OCI-M1 (cell line): ENCODE measurements at regions not wholly inside any gene's neighbourhood (a gene's known extent, or its start where the extent isn't known, plus 50 kb on each side); places are given as distances from the start of the nearest gene placed in this dataset.

Source experiments
- DNase-seq: peaks from one replicate; lab custom pipeline; 2025; lab: John Stamatoyannopoulos, UW

DNA sequence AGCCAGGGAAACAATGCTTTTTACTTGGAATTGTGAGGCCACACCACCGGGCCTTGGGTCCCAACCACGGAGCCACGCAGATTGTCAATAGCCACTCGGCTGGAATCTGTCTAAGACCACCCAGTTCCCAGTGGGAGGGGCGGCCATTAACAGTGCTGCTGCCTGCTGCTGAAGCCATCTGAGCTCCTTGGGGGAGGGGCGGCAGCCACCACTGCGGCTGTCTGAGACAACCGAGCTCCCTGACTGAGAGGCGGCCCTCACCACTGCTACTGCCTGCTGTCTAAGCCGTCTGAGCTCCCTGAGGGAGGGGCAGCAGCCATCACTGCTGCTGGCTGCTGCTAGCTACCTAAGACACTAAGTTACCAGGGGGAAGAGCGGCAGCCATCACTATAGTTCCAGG lies 64.3 kb downstream of the DMRTA2 start:
- DNase-seq, result no peak

DNA sequence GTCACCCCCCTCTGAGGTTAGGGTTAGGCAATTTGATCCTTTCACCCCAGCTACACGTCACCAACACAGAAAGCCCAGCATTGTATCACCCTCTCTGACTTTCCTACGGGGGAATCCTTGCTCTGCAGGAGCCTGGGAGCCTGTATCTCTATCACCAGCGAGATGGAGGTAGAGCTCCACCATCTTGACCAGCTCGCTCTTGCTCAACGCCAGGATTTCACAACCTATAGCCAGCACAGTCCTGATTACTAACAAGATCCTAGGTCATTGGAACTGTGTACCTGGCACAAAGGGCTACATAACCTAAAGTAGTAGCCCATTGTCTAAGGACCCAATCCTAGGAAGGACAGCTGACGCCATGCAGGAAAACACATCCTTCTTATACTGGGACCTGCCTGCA lies 66.1 kb downstream of the DMRTA2 start:
- DNase-seq, result no peak

DNA sequence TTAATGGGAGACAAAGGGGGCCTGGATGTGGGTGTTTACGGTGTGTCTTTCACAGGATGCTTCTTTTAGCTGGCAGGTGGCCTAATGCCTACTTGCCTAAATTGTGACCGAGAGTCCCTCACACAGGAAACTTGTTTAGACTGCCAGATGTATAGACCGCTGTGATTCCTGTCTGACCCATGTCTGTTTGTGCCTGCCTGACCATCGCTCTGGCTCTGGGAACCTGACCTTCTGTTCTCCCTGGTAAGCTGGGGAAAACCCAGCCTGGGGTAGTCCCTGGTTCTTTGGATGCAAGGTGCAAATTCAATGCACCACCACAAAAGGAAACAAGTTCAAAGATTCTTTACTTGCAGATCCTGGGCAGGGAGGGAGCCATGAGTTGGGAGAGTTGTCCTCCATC lies 68.4 kb downstream of the DMRTA2 start:
- DNase-seq, result no peak

DNA sequence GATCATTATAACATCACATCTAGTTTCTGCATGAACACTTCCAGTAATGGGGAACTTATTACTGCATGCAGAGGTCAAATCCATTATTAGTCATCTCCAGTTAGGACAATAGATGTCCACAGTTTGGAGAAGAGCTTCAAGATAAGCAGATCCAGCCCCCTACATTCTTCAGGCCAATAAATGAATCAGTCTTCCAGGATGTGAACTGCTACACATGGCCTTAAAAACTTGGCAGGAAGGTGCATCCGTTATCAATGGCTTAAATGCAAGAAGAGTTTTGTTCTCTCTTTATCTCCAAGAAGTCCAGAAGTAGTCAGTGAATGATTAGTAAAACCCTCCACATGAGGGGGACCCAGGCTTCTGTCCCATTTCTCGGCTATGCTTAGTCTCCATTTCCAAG lies 70.8 kb downstream of the DMRTA2 start:
- DNase-seq, result no peak

DNA sequence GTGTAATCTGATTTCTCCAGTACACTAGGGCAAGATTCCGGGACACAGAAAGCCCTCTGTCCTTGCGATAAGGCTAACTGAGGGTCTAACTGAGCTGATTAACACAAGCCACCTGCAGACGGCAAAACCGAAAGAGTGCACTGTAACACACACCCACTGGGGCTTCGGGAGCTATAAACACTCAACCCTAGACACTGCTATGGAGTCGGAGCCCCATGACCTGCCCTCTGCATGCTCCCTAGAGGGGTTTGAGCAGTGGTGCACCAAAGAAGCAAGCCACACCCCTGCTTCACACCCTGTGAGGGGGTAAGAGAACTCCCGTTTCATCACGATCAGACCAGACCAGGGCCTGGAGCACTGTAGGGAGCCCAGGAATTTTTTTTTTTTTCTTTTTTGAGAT lies 72.4 kb downstream of the DMRTA2 start:
- no peak for DNase-seq

DNA sequence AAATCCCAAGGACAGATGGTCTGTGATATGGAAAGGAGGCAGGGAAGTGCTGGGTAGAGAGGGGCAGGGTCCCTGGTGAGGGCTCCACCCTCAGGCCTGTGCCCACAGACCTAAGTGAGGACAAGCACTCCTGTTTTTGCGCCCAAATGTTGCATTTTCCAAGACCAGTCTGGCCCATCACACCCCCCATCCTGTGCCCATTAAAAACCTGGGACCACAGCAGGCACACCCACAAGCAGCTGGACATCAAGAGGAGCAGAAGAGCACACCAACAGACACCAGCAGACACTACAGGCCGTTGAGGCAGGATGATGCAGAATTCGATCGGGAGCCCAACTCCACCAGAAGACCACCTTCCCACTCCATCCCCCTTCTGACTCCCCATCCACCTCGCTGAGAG lies 72.8 kb downstream of the DMRTA2 start:
- no peak for DNase-seq

DNA sequence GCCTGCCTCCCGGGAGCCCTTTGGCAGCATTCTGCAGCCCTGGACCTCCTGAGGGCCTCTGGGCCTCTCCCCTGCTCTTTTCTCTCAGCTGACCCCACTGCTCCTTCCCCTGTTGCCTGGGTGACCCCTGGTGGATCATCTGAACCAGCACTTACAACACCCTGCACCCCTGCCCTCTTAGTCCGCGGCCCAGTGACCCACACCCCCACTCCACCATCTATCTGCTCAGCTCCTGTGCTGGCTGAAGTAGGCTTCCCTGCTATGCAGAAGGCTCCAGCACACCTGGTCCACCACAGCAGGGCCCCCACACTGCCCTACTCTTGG lies 74.0 kb downstream of the DMRTA2 start:
- no peak for DNase-seq

DNA sequence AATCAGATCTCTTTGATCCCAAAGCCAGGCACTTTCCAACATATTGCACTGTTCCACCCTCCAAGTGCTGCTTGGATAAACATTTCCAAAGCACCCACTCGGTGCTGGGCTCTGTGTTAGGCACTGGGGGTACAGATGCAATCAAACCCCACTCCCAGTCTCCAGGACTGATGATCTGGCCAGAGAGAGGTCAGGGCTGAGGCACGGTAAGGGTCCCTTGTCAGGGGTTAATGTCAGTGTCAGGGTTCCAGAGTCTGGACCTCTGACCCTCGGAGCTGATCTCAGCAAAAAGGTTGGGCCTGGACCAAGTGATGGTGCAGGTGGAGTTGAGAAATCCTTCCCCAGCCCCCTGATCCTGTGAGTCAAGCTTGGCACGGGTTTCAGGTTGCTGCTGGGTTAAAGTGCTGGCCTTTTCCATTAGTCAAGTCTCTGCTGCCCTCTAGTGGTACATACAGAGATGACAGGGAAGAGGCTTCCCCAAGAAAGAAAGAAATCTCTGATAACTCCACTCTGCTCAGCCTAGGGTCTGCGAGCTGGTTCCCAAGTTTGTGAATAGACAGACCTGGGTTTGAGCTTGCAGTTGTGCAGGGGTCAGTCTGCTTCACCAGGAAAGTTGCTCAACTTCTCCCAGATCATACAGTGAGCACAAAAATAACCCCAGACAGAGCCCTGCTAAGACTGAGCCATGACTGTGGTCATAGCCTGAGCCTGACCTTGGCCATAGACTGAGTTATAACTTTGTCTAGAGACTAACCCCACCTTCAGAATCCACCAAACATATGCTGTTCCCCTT lies 74.6 kb downstream of the DMRTA2 start:
- DNase-seq, result peak; percentile 86

DNA sequence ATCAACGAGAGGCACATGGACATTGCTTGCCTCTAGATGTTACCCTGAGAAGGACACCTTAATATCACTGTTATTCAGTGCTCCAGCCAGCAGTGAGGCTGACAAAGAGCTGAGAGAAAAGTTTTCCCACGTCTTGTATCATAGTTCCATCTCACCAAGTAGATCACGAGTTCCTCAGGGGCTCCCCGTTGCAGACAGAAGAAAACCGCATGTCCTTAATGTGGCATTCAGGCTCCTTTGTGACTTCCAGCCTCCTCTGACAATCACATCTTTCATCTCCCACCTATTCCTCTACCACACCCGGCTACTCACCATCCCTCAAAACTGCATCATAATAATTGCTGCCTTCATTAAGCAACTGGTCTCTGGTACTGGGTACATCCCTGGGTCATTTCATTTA lies 75.3 kb downstream of the DMRTA2 start:
- DNase-seq, result no peak

DNA sequence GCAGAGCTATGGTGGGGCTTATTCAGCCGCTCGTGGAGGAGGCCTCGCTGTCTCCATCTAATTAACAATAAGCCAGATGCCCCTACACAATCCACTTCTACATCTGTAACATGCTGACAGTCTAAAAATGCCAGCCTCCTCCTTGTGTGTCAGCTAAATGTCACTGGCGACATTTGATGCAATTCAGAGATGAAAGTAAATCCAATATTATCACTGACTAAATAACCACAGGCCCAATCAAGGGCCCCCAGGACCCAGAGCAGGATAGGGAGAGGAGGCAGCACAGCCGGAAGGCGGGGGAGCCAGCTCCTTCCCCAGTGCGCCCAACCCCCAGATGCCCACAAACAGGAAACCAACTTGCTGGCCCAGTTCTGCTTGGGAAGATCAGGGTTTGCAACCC lies 76.6 kb downstream of the DMRTA2 start:
- DNase-seq, result peak; percentile 50

DNA sequence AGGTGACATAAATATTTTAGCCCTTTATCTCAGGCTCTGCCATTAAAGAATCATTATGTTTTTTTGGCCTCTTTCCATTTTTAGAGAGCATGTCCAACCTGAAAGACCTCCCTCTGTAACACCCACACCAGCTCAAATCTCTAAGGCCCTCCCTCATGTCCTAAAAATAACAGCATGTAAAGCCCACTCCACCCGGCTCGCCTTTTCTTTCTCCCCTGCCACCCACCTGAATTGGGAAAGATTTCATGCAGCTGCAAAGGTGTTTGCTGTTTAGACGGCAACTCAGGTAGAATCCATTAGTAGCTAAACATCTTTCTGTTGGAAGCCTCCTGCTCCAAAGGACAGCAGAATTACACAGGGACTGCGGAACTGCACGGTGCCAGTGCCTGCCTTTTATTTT lies 79.9 kb downstream of the DMRTA2 start:
- DNase-seq, result no peak

DNA sequence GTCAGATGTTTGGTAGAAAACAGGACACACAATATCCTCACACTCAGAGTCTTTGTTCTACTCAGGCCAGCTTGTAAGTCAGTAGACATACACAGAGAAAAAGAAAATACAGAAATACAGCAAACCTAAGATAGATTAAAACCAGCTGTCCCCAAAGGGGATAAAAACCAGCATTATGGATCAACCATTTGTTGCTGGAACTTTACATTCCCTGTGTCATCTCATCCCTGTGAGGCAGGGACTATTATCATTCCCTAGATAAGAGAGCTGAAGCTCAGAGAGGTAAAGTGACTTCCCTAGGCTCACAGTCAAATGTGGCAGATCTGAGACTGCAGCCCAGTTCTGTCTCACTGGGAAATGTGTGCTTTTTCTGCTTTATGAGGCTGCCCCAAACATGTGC lies 80.7 kb downstream of the DMRTA2 start:
- DNase-seq, result no peak

DNA sequence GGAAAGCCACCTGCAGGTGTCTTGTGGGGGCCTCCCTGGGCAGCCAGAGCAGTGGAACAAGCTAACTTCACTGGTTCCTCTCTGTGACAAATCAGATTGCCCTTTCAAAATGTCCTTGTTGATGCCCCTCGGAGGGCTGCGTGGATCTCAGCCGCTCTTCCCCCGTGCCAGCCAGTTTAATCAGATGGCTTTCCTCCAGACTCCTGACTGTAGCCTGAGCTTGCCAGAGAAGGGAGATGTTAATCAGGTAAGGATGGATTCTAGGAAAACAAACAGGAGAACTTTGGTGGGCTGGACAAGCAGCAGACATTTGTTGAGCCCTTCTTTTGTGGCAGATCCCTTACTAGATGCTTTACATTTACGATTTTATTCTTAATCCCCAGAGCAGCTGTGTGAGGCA lies 88.2 kb downstream of the DMRTA2 start:
- DNase-seq, result no peak

DNA sequence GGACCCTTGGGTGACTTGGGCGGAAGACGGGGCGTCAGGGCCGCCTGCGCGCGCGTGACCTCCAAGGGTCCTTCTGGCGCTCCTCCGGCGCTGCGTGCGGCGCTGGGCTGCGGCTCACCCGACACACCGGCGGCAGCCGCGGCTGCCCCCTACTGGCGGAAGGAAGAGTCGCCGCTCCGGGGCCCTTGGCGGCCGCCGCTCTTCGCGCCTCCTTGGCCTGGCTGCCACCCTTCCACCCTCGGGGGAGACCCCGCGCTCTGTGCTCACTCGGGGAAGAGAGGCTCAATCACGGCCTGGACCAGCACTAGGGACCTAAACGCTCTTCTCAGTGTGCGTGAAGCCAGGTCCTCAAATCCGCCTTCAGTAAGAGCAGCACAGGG lies 89.7 kb downstream of the DMRTA2 start:
- no peak for DNase-seq

DNA sequence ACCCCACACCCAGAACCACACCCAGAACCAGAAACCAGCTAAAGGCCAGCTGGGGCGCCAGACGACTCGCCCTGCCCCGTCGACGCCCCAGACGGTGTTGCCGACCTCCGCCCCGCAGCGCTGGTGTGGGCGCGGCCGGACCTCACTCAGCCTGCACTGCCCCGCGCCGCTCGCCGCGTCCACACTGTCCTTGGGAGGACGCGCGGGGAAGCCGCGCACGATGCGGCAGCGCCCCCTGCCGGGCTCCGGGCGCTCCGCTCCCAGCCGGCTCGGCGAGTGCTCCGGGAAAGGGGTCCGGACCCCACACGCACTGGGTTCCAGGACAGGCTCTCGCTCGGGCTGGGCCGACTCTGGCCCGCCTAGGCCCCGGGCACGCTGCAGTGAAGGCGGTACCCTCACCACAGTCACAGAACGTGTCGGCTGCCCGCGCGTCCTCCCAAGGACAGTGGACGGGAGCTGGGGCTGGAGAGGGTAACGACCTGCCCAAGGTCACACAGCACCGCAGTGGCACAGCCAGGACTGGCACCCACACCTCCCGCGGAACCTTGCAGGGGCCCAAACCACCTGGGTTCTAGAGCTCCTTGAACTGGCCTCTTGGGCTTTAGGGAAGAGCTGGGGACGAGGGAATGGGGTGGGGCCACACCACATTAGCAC lies 90.2 kb downstream of the DMRTA2 start:
- DNase-seq, result peak; percentile 46

DNA sequence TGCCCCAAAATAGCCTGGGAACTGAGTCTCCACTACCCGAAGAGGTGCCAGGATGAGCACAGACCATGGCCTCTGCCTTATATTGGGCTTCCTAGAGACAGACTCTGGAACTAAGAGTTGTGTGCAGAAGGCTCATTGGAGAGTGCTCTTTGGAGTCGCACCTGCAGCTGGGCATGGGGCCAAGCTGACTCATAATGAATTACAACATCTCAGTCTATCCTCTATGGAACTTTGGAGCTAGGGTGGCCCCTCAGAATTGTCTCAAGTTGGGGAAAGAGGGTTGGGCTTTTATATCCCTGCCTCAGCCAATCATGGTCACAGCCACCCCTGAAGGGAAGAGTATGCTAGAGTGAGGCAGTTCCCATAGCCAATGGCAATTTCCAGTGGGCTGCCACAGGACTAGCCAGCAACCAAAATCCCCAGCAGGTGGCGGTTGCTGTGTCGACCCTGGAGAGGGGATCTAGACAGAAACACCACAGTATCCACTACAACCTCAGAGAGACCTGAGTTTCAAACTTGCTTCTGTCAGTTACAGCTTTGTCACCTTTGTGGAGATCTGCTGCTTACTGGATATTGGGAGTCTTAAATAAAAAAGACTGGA lies 93.8 kb downstream of the DMRTA2 start:
- DNase-seq, result no peak

DNA sequence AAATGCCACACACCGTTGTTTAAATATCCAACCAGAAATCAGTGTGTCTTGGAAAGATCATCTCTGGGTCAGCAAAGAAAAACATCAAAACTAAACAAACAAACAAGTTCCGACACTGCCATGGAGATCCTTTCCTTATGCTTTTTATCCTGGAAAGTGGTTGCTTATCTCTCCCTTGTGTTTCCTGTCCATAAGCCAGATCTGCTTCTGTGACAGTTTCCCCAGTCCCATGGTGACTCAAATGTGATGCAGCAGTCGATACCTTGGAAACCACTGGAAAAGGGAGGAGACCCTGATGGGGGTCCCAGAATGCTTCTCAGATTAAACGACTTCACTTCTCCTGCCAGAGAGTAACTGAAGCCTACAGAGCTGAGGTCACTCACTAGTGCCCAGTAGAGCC lies 94.7 kb downstream of the DMRTA2 start:
- DNase-seq, result no peak

DNA sequence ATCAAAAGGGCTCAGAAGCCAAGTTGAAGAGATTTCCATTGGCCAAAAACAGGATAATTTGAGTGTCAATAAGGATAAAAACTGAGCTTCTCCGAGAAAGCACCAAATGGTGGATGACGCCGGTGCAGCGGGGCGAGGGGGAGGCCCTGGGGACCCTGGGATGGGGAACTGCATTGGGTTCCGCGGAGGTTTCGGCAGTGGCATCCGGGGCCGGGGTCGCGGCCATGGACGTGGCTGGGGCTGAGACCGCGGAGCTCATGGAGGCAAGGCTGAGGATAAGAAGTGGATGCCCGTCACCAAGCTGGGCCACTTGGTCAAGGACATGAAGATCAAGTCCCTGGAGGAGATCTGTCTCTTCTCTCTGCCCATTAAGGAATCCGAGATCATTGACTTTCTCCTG lies 97.2 kb downstream of the DMRTA2 start:
- no peak for DNase-seq

DNA sequence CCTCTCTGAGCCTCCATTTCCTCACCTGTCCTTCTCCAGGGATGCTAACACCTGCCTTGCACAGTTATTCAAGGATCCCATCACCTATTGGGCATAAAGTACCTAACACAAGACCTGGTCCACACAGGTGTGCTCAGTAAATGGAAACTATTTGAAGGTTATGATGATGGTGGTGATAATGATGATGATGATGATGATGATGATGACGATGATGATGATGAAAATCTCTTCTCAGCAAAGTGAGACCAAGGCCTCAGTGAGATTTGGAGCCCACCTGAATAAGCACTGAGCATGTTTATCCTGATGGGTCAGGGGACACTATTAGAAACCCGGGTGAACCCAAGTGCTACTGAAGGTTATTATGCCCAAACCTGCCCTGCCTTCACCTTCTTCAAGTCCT lies 100.7 kb downstream of the DMRTA2 start:
- no peak for DNase-seq

DNA sequence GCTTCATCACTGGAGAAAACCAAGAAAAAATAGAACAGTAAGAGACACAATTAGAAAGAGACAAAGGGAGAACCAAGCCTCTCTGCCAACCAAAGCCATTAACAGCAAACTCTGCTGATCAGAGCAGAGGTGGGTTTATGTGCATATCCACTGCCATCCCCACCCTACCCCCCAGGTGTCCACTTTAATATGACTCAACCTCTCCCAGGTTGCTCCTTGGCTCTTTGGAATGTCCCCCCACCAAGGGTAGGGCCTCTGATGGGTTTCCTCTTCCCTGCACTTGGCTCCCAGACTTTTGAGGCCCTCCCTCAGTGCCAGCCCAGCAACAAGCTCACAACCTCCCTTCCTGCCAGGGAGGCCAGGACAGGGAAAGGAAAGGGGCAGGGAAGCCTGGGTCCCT lies 104.8 kb downstream of the DMRTA2 start:
- no peak for DNase-seq

DNA sequence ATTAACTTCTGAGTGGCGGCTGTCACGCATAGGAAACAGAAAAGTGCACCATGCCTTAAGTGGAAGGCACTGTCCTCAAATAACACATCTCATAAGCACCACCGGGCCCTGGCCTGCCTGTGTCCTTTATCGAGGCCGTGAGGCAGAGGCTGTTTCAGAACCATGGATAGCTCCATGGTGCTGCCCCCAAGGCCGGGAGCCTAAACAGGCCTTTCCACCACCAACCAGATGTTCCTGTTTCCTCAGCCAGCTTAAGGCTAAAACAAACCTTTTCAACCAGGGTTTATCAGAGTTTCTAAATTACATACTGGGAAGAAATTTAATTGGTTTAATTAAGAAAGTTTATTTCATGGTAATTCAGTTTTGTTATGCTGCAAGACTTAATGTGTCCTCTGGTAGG lies 114.4 kb downstream of the DMRTA2 start:
- DNase-seq, result peak; percentile 81

DNA sequence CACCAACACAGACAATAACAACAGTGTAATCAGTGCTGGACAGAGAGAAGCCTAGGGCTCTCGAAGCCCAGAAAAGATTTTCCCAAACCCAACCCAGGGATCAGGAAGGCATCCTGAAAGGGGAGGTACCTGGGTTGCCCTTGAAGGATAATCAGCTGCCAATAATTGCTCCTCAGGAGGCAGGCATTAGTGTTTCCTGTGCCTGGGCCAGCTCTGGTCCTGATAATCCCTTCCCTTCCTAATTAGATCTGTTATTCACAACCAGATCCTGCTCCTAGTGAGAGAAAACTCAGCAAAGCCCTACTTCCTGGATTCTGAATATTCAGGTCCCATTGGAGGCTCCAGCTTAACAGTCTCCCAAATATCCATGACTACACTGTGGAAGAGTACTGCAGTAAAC lies 117.4 kb downstream of the DMRTA2 start:
- no peak for DNase-seq

DNA sequence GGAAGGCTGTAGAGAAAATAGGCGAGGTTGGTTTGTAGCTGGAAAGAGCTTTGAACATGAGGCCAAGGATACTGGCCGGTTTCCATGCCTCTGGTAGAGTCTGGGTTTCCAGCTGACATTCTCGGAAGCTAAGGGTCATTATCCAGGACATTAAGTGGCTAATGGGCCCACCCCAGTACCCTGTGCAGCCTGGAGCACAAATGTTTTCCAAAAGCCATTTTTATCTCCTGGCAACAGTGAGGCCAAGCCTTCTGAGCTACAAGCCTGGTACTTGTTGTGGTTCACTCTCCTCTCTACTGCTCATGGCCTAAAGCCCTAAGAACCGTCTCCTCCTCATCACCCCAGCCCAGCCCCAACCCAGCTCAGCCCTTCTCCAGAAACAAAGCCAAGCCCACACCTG lies 122.9 kb downstream of the DMRTA2 start:
- no peak for DNase-seq

DNA sequence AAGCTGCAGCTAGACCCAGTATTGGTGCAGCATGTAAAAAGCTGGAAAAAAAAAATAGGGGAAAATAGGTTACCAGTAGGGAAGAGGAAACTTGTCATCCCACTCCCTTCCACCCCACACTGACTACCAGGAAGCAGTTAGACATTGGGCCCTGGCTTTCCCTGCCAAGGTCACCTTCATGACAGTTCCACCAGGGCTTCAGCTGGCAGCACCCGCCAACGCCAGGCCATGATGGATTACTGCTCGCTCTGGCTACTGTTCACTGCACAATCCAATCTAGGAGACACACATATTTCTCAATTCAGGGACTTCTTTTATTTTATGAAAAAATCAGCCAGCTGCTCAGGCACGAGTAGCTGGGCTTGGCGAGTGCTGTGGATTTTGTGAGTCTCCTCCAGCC lies 127.7 kb downstream of the DMRTA2 start:
- no peak for DNase-seq
